WTC11 (cell line): ENCODE measurements at regions not wholly inside any gene's neighbourhood (a gene's known extent, or its start where the extent isn't known, plus 50 kb on each side); places are given as distances from the start of the nearest gene placed in this dataset.

Experiments used
- ATAC-seq: fragments of 200-7000 bp; cut with Tn5 transposase; 2 replicates; pipeline ENCODE4 v1.10.0; 2021; ENCODE audit warnings: mild to moderate bottlenecking, moderate library complexity
- CTCF ChIA-PET: fragments of 300-600 bp; sonication (Branson Sonifier 250); formaldehyde crosslinking; loops from one replicate; lab custom pipeline; 2021; ENCODE audit warnings: antibody characterized with exemption; lab: Charles Lee
- POLR2A ChIA-PET: fragments of 350-600 bp; sonication (Branson Sonifier 250); formaldehyde crosslinking; loops from one replicate; lab custom pipeline; 2021; ENCODE audit warnings: antibody characterized with exemption; lab: Charles Lee
- DNase-seq: peaks from one replicate; pipeline ENCODE4 v3.0.0; 2021; ENCODE audit warnings: low spot score
- H3K27ac Mint-ChIP-seq: 2 replicates; pipeline ENCODE4 v1.8.0; 2021; ENCODE audit warnings: mixed read lengths
- H3K27me3 Mint-ChIP-seq: 2 replicates; pipeline ENCODE4 v1.8.0; 2021; ENCODE audit warnings: low read depth, mild to moderate bottlenecking, moderate library complexity, mixed read lengths
- H3K36me3 Mint-ChIP-seq: 2 replicates; pipeline ENCODE4 v1.8.0; 2021; ENCODE audit warnings: mixed read lengths
- H3K4me1 Mint-ChIP-seq: 2 replicates; pipeline ENCODE4 v1.8.0; 2022; ENCODE audit warnings: mixed read lengths
- H3K4me3 Mint-ChIP-seq: 2 replicates; pipeline ENCODE4 v1.8.0; 2021; ENCODE audit warnings: mild to moderate bottlenecking, moderate library complexity, mixed read lengths
- H3K9me3 Mint-ChIP-seq: 2 replicates; pipeline ENCODE4 v1.8.0; 2021; ENCODE audit warnings: mixed read lengths
- AR ChIP-seq: fragments of 250-450 bp; sonication (Bioruptor Pico); IDR thresholded peaks from 2 replicates; pipeline ENCODE4 v1.9.0; 2021; ENCODE audit warnings: mild to moderate bottlenecking
- ATF1 ChIP-seq: sonication (generic); formaldehyde crosslinking; IDR thresholded peaks from 2 replicates; pipeline ENCODE4 v1.8.1; 2023; ENCODE audit warnings: mild to moderate bottlenecking, moderate library complexity, missing genetic modification reagents
- CDX4 ChIP-seq: fragments of 250-450 bp; sonication (Bioruptor Pico); IDR thresholded peaks from 2 replicates; pipeline ENCODE4 v1.9.0; 2021; ENCODE audit warnings: moderate library complexity, mild to moderate bottlenecking, inconsistent platforms, borderline replicate concordance
- CREB1 ChIP-seq: sonication (generic); formaldehyde crosslinking; IDR thresholded peaks from 2 replicates; pipeline ENCODE4 v1.8.0; 2023; ENCODE audit warnings: mild to moderate bottlenecking, missing genetic modification reagents
- CREM ChIP-seq: sonication (generic); formaldehyde crosslinking; IDR thresholded peaks from 2 replicates; pipeline ENCODE4 v1.8.1; 2022; ENCODE audit warnings: mild to moderate bottlenecking, missing genetic modification reagents, moderate library complexity
- E2F1 ChIP-seq: sonication (generic); formaldehyde crosslinking; IDR thresholded peaks from 2 replicates; pipeline ENCODE4 v1.8.0; 2022; ENCODE audit warnings: mild to moderate bottlenecking, missing genetic modification reagents
- FOXP4 ChIP-seq: sonication (generic); formaldehyde crosslinking; IDR thresholded peaks from 2 replicates; pipeline ENCODE4 v1.8.0; 2022; ENCODE audit warnings: mild to moderate bottlenecking, missing genetic modification reagents
- GRHL2 ChIP-seq: fragments of 250-450 bp; sonication (Bioruptor Pico); IDR thresholded peaks from 2 replicates; pipeline ENCODE4 v1.8.0; 2022; ENCODE audit warnings: mild to moderate bottlenecking, moderate library complexity; ENCODE audit not compliant: insufficient replicate concordance, severe bottlenecking
- HMGA2 ChIP-seq: fragments of 250-450 bp; sonication (Bioruptor Pico); IDR thresholded peaks from 2 replicates; pipeline ENCODE4 v1.4.0; 2021; ENCODE audit warnings: mild to moderate bottlenecking, moderate library complexity
- IRF2 ChIP-seq: sonication (generic); formaldehyde crosslinking; IDR thresholded peaks from 2 replicates; pipeline ENCODE4 v1.8.0; 2022; ENCODE audit warnings: low read depth, missing genetic modification reagents, borderline replicate concordance
- JUN ChIP-seq: sonication (generic); formaldehyde crosslinking; IDR thresholded peaks from 2 replicates; pipeline ENCODE4 v1.8.0; 2023; ENCODE audit warnings: mild to moderate bottlenecking, missing genetic modification reagents
- KAT7 ChIP-seq: sonication (generic); formaldehyde crosslinking; IDR thresholded peaks from 2 replicates; pipeline ENCODE4 v1.8.1; 2023; ENCODE audit warnings: missing genetic modification reagents, mild to moderate bottlenecking, borderline replicate concordance
- MXD4 ChIP-seq: fragments of 250-450 bp; sonication (Bioruptor Pico); IDR thresholded peaks from 2 replicates; pipeline ENCODE4 v1.8.0; 2021; ENCODE audit warnings: mild to moderate bottlenecking, moderate library complexity, borderline replicate concordance
- TF ChIP-seq, protein P1 (sequence below): sonication (generic); formaldehyde crosslinking; IDR thresholded peaks from 2 replicates; pipeline ENCODE4 v1.8.1; 2022; ENCODE audit warnings: low read depth, mild to moderate bottlenecking, moderate library complexity, missing genetic modification reagents, borderline replicate concordance
- TF ChIP-seq, protein P2 (sequence below): sonication (generic); formaldehyde crosslinking; IDR thresholded peaks from 2 replicates; pipeline ENCODE4 v1.8.0; 2022; ENCODE audit warnings: mild to moderate bottlenecking, missing genetic modification reagents
- TF ChIP-seq, protein P3 (sequence below): sonication (generic); formaldehyde crosslinking; IDR thresholded peaks from 2 replicates; pipeline ENCODE4 v1.8.1; 2022; ENCODE audit warnings: missing genetic modification reagents, borderline replicate concordance
- TF ChIP-seq, protein P4 (sequence below): fragments of 250-450 bp; sonication (Bioruptor Pico); IDR thresholded peaks from 2 replicates; pipeline ENCODE4 v1.9.0; 2021; ENCODE audit warnings: mild to moderate bottlenecking

DNA sequence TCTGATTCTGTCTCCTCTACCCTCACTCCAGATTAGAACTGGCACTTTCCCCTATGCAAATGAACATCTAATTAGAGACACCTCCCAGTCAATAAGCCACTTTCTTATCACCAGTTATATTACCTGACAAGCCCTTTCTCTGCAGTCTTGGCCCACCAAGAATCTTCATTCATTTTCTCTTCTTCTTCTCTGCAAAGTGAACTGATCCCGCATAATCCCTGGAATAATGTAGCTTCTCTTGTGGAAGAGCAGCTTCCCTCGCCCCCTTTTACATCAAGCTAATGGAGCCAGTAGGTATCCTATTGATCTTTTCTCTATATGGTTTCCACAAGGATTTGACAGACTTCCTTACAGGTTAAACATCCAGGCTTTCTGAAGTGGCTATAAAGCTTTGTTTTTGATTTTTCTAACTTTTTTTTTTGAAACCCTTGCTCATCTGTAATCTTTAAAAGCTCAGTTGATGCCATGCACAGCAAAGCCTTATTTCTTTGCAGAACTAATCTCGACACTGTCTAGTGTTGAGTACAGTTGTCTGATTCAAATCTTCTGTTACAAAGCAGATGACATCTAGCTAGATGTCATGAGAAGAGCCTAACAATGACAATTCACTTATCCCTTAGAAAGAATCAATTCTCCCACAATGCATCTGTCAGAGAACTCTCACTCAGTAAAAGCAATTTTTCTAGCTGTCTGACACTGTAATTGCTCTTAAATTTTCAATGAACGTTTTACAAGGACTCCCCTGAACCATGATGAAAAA, 281.4 kb downstream of the ISL1 start:
- Mint-ChIP-seq H3K4me3 (no peak overlapping the region), H3K9me3 (no peaks in the 10 kb centered on the region), H3K27me3 (no peaks in the 10 kb centered on the region), H3K36me3 (no peaks in the 10 kb centered on the region), H3K27ac (no peak overlapping the region), H3K4me1 (no peaks in the 10 kb centered on the region)
- no peak for ATAC-seq
- no peak for DNase-seq
- TF ChIP-seq CDX4 (CRISPR knock-in tag) (no peak), FOXP4 (CRISPR knock-in tag) (no peak), KAT7 (CRISPR knock-in tag) (no peak), IRF2 (CRISPR knock-in tag) (no peak), ATF1 (CRISPR knock-in tag) (no peak), GRHL2 (CRISPR knock-in tag) (no peak), AR (no peak), JUN (CRISPR knock-in tag) (no peak), MXD4 (no peak)
- TF ChIP-seq, protein P1, sequence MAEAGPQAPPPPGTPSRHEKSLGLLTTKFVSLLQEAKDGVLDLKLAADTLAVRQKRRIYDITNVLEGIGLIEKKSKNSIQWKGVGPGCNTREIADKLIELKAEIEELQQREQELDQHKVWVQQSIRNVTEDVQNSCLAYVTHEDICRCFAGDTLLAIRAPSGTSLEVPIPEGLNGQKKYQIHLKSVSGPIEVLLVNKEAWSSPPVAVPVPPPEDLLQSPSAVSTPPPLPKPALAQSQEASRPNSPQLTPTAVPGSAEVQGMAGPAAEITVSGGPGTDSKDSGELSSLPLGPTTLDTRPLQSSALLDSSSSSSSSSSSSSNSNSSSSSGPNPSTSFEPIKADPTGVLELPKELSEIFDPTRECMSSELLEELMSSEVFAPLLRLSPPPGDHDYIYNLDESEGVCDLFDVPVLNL (CRISPR knock-in tag) = no peak
- TF ChIP-seq, protein P2, sequence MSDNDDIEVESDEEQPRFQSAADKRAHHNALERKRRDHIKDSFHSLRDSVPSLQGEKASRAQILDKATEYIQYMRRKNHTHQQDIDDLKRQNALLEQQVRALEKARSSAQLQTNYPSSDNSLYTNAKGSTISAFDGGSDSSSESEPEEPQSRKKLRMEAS = no peak
- TF ChIP-seq, protein P3, sequence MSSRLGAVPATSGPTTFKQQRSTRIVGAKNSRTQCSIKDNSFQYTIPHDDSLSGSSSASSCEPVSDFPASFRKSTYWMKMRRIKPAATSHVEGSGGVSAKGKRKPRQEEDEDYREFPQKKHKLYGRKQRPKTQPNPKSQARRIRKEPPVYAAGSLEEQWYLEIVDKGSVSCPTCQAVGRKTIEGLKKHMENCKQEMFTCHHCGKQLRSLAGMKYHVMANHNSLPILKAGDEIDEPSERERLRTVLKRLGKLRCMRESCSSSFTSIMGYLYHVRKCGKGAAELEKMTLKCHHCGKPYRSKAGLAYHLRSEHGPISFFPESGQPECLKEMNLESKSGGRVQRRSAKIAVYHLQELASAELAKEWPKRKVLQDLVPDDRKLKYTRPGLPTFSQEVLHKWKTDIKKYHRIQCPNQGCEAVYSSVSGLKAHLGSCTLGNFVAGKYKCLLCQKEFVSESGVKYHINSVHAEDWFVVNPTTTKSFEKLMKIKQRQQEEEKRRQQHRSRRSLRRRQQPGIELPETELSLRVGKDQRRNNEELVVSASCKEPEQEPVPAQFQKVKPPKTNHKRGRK (CRISPR knock-in tag) = no peak
- ChIA-PET CTCF (no interaction called here), POLR2A (interaction anchor here (1.5 kb wide), 1 partner anchor 217 kb away, joined by 3 read pairs; no protein-coding TSS in a partner anchor)

DNA sequence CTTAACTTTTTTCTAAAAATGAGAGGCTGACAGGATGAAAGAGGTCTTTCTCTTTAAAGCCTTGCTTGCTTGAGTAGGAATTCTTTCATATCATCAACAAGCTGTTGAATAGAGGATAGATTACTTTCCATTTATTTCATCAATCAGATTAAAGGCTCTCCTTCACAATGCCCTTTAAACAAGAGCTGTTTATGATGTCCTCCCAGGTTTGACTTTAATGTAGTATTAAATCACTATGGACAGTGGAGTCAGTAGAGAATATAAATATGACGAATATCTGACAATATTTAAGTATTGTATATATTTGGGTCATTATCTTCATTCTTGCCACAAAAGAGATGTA, 282.0 kb downstream of the ISL1 start:
- Mint-ChIP-seq H3K36me3 (no peaks in the 10 kb centered on the region), H3K27me3 (no peaks in the 10 kb centered on the region), H3K9me3 (no peaks in the 10 kb centered on the region), H3K4me3 (no peak overlapping the region), H3K27ac (no peak overlapping the region), H3K4me1 (no peaks in the 10 kb centered on the region)
- ATAC-seq (no peak), DNase-seq (no peak)
- POLR2A ChIA-PET = interaction anchor here (1.5 kb wide), 1 partner anchor 216 kb away, joined by 3 read pairs; no protein-coding TSS in a partner anchor
- CTCF ChIA-PET = no interaction called here
- TF ChIP-seq, protein P3 (CRISPR knock-in tag) = no peak
- TF ChIP-seq HMGA2 = no peak
- TF ChIP-seq CREB1 (CRISPR knock-in tag) = no peak
- no peak for TF ChIP-seq CREM (CRISPR knock-in tag)
- TF ChIP-seq E2F1 (CRISPR knock-in tag) = no peak
- TF ChIP-seq, protein P4, sequence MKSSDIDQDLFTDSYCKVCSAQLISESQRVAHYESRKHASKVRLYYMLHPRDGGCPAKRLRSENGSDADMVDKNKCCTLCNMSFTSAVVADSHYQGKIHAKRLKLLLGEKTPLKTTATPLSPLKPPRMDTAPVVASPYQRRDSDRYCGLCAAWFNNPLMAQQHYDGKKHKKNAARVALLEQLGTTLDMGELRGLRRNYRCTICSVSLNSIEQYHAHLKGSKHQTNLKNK (CRISPR knock-in tag) = no peak
